Parathyroid adenoma (tissue), 2 donors: ENCODE measurements at regions not wholly inside any gene's neighbourhood (a gene's known extent, or its start where the extent isn't known, plus 50 kb on each side); places are given as distances from the start of the nearest gene placed in this dataset.

Experiments
- H2AFZ ChIP-seq: fragments of 300-600 bp; sonication (generic); one replicate; pipeline ENCODE4 v1.7.0; 2017; ENCODE audit warnings: antibody characterized with exemption, mild to moderate bottlenecking
- H3K27ac ChIP-seq: fragments of 300-600 bp; sonication (generic); one replicate; pipeline ENCODE4 v1.7.0; 2017
- H3K27me3 ChIP-seq: fragments of 300-600 bp; sonication (generic); one replicate; pipeline ENCODE4 v1.7.0; 2017; ENCODE audit warnings: low read length; ENCODE audit not compliant: control insufficient read depth, insufficient read depth
- H3K36me3 ChIP-seq: fragments of 300-600 bp; sonication (generic); one replicate; pipeline ENCODE4 v1.7.0; 2017; ENCODE audit warnings: low read length; ENCODE audit not compliant: control insufficient read depth, insufficient read depth
- H3K4me1 ChIP-seq: fragments of 300-600 bp; sonication (generic); one replicate; pipeline ENCODE4 v1.7.0; 2017; ENCODE audit warnings: control low read depth
- H3K4me2 ChIP-seq: fragments of 300-600 bp; sonication (generic); one replicate; pipeline ENCODE4 v1.7.0; 2017; ENCODE audit warnings: low read length
- H3K4me3 ChIP-seq: fragments of 300-600 bp; sonication (generic); one replicate; pipeline ENCODE4 v1.7.0; 2017; ENCODE audit warnings: low read depth, low read length
- H3K79me2 ChIP-seq: fragments of 300-600 bp; sonication (generic); one replicate; pipeline ENCODE4 v1.7.0; 2017; ENCODE audit warnings: control low read depth
- H3K9ac ChIP-seq: fragments of 300-600 bp; sonication (generic); one replicate; pipeline ENCODE4 v1.7.0; 2017; ENCODE audit warnings: mild to moderate bottlenecking
- H3K9me3 ChIP-seq: fragments of 300-600 bp; sonication (generic); one replicate; pipeline ENCODE4 v1.7.0; 2017; ENCODE audit warnings: low read length; ENCODE audit not compliant: control insufficient read depth
- TF ChIP-seq, protein P1 (sequence below): fragments of 300-600 bp; sonication (generic); IDR thresholded peaks from one replicate; pipeline ENCODE4 v1.7.0; 2017; ENCODE audit warnings: antibody characterized with exemption, mild to moderate bottlenecking
- donor health status: primary hyperparathyroidism.

GRCh38 chr6:105821027-105821426 is 265.1 kb upstream of the PRDM1 start:
- Histone ChIP-seq H3K27ac (no peak overlapping the region), H3K36me3 (no peaks in the 10 kb centered on the region), H3K79me2 (no peaks in the 10 kb centered on the region), H3K4me1 (no peaks in the 10 kb centered on the region), H2AFZ (no peak overlapping the region), H3K4me3 (no peak overlapping the region), H3K27me3 (no peaks in the 10 kb centered on the region), H3K9ac (no peak overlapping the region), H3K9me3 (no peaks in the 10 kb centered on the region), H3K4me2 (no peak overlapping the region)
- TF ChIP-seq, protein P1, sequence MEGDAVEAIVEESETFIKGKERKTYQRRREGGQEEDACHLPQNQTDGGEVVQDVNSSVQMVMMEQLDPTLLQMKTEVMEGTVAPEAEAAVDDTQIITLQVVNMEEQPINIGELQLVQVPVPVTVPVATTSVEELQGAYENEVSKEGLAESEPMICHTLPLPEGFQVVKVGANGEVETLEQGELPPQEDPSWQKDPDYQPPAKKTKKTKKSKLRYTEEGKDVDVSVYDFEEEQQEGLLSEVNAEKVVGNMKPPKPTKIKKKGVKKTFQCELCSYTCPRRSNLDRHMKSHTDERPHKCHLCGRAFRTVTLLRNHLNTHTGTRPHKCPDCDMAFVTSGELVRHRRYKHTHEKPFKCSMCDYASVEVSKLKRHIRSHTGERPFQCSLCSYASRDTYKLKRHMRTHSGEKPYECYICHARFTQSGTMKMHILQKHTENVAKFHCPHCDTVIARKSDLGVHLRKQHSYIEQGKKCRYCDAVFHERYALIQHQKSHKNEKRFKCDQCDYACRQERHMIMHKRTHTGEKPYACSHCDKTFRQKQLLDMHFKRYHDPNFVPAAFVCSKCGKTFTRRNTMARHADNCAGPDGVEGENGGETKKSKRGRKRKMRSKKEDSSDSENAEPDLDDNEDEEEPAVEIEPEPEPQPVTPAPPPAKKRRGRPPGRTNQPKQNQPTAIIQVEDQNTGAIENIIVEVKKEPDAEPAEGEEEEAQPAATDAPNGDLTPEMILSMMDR = no peak

GRCh38 chr6:105819745-105820144 is 266.4 kb upstream of the PRDM1 start:
- TF ChIP-seq, protein P1 = no peak
- Histone ChIP-seq H3K4me2 (no peak overlapping the region), H3K79me2 (no peaks in the 10 kb centered on the region), H3K4me3 (no peak overlapping the region), H3K27ac (no peak overlapping the region), H3K27me3 (no peaks in the 10 kb centered on the region), H3K36me3 (no peaks in the 10 kb centered on the region), H3K9ac (no peak overlapping the region), H2AFZ (no peak overlapping the region), H3K4me1 (no peaks in the 10 kb centered on the region), H3K9me3 (no peaks in the 10 kb centered on the region)

DNA sequence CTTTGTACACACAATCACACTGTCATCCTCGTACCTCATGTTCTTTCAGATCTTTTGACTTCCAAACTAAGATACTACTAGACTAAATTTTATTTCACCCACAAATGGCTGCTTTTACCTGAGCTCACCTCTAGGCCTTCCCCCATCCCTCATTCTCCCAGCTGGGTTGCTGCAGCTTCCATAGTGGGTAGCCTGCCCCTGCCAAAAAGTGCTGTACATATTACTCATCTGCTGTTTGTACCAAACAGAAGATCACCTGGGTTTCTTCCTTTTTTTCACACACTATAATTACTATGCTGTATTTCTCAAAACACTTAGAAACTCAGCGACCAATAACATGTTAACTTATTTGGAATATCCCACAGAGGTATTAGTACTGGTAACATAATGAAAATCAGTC is 267.6 kb upstream of the PRDM1 start:
- Histone ChIP-seq H2AFZ (no peak overlapping the region), H3K9me3 (no peaks in the 10 kb centered on the region), H3K4me3 (no peak overlapping the region), H3K36me3 (no peaks in the 10 kb centered on the region), H3K27me3 (no peaks in the 10 kb centered on the region), H3K4me1 (no peaks in the 10 kb centered on the region), H3K4me2 (no peak overlapping the region), H3K9ac (no peak overlapping the region), H3K27ac (no peak overlapping the region), H3K79me2 (no peaks in the 10 kb centered on the region)
- TF ChIP-seq, protein P1 = no peak

DNA sequence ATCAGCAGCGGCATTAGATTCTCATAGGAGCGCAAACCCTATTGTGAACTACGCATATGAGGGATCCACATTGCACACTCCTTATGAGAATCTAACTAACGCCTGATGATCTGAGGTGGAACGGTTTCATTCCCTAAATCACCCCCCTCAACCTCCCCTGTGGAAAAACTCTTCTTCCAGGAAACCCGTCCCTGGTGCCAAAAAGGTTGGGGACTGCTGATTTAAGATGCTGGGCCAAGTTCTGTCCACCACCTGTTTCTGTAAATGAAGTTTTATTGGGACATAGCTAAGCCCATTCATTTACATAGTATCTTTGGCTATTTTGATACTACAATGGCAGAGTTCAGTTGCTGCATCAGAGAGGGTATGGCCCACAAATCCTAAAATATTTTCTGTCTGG is 268.2 kb upstream of the PRDM1 start:
- Histone ChIP-seq H3K79me2 (no peaks in the 10 kb centered on the region), H2AFZ (no peak overlapping the region), H3K9ac (no peak overlapping the region), H3K4me3 (no peak overlapping the region), H3K9me3 (no peaks in the 10 kb centered on the region), H3K4me1 (no peaks in the 10 kb centered on the region), H3K4me2 (no peak overlapping the region), H3K27ac (no peak overlapping the region), H3K27me3 (no peaks in the 10 kb centered on the region), H3K36me3 (no peaks in the 10 kb centered on the region)
- TF ChIP-seq, protein P1 = no peak

GRCh38 chr6:105817370-105817769 is 268.8 kb upstream of the PRDM1 start:
- H3K36me3 ChIP-seq = no peaks in the 10 kb centered on the region
- no peaks in the 10 kb centered on the region for H3K4me1 ChIP-seq
- TF ChIP-seq, protein P1 = no peak
- no peak overlapping the region for H3K4me3 ChIP-seq
- no peaks in the 10 kb centered on the region for H3K79me2 ChIP-seq
- H3K27me3 ChIP-seq = no peaks in the 10 kb centered on the region
- no peak overlapping the region for H2AFZ ChIP-seq
- H3K27ac ChIP-seq = no peak overlapping the region
- no peaks in the 10 kb centered on the region for H3K9me3 ChIP-seq
- no peak overlapping the region for H3K9ac ChIP-seq
- H3K4me2 ChIP-seq = no peak overlapping the region
